ENCODE measurements at regions not wholly inside any gene's neighbourhood (a gene's known extent, or its start where the extent isn't known, plus 50 kb on each side); places are given as distances from the start of the nearest gene placed in this dataset.

- H3K27ac ChIP-seq (ENCODE audit: extremely low read depth, low read depth, low read length) = no peak overlapping the region
- H3K4me3 ChIP-seq (ENCODE audit: low read depth, low read length) = no peak overlapping the region
- ChIA-PET POLR2A (no interaction called here), CTCF (interaction anchor here (0.5 kb wide), 1 partner anchor 23 kb away, joined by 3 read pairs; no protein-coding TSS in a partner anchor)
- no peaks in the 10 kb centered on the region for H3K4me1 ChIP-seq (ENCODE audit: control insufficient read depth, insufficient read depth, low read length)
- TF ChIP-seq REPIN1 (tag by site-specific recombination; IDR thresholded peaks at IDR 0.05; ENCODE audit: low read depth) = no peak
- TF ChIP-seq ZNF266 (tag by site-specific recombination; IDR thresholded peaks at IDR 0.05; ENCODE audit: low read depth) = no peak
- no peak for TF ChIP-seq ZNF24 (tag by site-specific recombination; IDR thresholded peaks at IDR 0.05)
- no peak for TF ChIP-seq ZNF404 (tag by site-specific recombination; IDR thresholded peaks at IDR 0.05)
- TF ChIP-seq ZBTB1 (tag by site-specific recombination; IDR thresholded peaks at IDR 0.05) = no peak
- H3K36me3 ChIP-seq (ENCODE audit: control insufficient read depth in 2 of 2, insufficient read depth in 1 of 2, low read length in 2 of 2) = no peaks in the 10 kb centered on the region
- no peaks in the 10 kb centered on the region for H3K9me3 ChIP-seq (ENCODE audit: control insufficient read depth, insufficient read depth, low read depth, low read length)
These were observed 243.5 kb upstream of the PREP start for GRCh38 chr6:105646391-105646867.

GRCh38 chr6:105645958-105646357 lies 243.1 kb upstream of the PREP start:
- POLR2A ChIA-PET = no interaction called here
- Histone ChIP-seq H3K36me3 (ENCODE audit: control insufficient read depth in 2 of 2, insufficient read depth in 1 of 2, low read length in 2 of 2) (no peaks in the 10 kb centered on the region), H3K9me3 (ENCODE audit: control insufficient read depth, insufficient read depth, low read depth, low read length) (no peaks in the 10 kb centered on the region), H3K27ac (ENCODE audit: extremely low read depth, low read depth, low read length) (no peak overlapping the region), H3K4me3 (ENCODE audit: low read depth, low read length) (no peak overlapping the region), H3K4me1 (ENCODE audit: control insufficient read depth, insufficient read depth, low read length) (no peaks in the 10 kb centered on the region)
- CTCF ChIA-PET = no interaction called here
- TF ChIP-seq, protein P1, sequence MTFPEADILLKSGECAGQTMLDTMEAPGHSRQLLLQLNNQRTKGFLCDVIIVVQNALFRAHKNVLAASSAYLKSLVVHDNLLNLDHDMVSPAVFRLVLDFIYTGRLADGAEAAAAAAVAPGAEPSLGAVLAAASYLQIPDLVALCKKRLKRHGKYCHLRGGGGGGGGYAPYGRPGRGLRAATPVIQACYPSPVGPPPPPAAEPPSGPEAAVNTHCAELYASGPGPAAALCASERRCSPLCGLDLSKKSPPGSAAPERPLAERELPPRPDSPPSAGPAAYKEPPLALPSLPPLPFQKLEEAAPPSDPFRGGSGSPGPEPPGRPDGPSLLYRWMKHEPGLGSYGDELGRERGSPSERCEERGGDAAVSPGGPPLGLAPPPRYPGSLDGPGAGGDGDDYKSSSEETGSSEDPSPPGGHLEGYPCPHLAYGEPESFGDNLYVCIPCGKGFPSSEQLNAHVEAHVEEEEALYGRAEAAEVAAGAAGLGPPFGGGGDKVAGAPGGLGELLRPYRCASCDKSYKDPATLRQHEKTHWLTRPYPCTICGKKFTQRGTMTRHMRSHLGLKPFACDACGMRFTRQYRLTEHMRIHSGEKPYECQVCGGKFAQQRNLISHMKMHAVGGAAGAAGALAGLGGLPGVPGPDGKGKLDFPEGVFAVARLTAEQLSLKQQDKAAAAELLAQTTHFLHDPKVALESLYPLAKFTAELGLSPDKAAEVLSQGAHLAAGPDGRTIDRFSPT (tag by site-specific recombination; IDR thresholded peaks at IDR 0.05) = no peak
- TF ChIP-seq, protein P2, sequence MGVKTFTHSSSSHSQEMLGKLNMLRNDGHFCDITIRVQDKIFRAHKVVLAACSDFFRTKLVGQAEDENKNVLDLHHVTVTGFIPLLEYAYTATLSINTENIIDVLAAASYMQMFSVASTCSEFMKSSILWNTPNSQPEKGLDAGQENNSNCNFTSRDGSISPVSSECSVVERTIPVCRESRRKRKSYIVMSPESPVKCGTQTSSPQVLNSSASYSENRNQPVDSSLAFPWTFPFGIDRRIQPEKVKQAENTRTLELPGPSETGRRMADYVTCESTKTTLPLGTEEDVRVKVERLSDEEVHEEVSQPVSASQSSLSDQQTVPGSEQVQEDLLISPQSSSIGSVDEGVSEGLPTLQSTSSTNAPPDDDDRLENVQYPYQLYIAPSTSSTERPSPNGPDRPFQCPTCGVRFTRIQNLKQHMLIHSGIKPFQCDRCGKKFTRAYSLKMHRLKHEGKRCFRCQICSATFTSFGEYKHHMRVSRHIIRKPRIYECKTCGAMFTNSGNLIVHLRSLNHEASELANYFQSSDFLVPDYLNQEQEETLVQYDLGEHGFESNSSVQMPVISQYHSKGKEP (tag by site-specific recombination; IDR thresholded peaks at IDR 0.05) = no peak
- TF ChIP-seq ZNF155 (tag by site-specific recombination; IDR thresholded peaks at IDR 0.05) (no peak), SETDB1 (IDR thresholded peaks at IDR 0.05; ENCODE audit: insufficient read length, low read length) (no peak)

DNA sequence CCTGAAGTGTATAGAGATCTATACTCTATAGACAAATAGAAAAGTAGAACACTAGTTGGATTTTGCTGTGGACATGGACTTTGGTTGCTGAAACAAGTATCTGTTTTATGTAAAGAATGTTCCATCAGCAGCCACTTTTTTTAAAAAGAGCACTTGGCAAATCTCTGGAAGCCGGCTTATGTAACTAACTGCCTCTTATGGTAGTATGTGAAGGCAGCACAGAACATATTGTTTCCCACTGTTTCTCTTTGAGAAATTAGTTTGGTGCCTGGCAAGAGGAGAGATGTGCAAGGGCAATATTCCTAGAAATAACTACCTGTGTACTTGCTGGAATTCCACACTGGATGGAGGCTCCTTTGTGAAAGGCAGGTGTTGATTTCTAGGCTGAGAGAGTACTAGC lies 242.3 kb upstream of the PREP start:
- POLR2A ChIA-PET = no interaction called here
- H3K9me3 ChIP-seq (ENCODE audit: control insufficient read depth, insufficient read depth, low read depth, low read length) = no peaks in the 10 kb centered on the region
- CTCF ChIA-PET = no interaction called here
- H3K4me3 ChIP-seq (ENCODE audit: low read depth, low read length) = no peak overlapping the region
- no peaks in the 10 kb centered on the region for H3K4me1 ChIP-seq (ENCODE audit: control insufficient read depth, insufficient read depth, low read length)
- no peaks in the 10 kb centered on the region for H3K36me3 ChIP-seq (ENCODE audit: control insufficient read depth in 2 of 2, insufficient read depth in 1 of 2, low read length in 2 of 2)
- no peak for TF ChIP-seq ZNF211 (tag by site-specific recombination; IDR thresholded peaks at IDR 0.05; ENCODE audit: low read depth)
- no peak for TF ChIP-seq HOXA7 (CRISPR knock-in tag; IDR thresholded peaks at IDR 0.05; ENCODE audit: borderline replicate concordance)
- TF ChIP-seq ZNF701 (tag by site-specific recombination; IDR thresholded peaks at IDR 0.05) = no peak
- no peak for TF ChIP-seq ZNF350 (tag by site-specific recombination; IDR thresholded peaks at IDR 0.05)
- no peak for TF ChIP-seq ZNF837 (tag by site-specific recombination; IDR thresholded peaks at IDR 0.05)
- TF ChIP-seq GLIS1 (tag by site-specific recombination; IDR thresholded peaks at IDR 0.05) = no peak
- no peak for TF ChIP-seq MEIS1 (CRISPR knock-in tag; IDR thresholded peaks at IDR 0.05; ENCODE audit: borderline replicate concordance)
- TF ChIP-seq, protein P1 (tag by site-specific recombination; IDR thresholded peaks at IDR 0.05) = no peak
- TF ChIP-seq TCF7L2 (IDR thresholded peaks at IDR 0.05; ENCODE audit: borderline replicate concordance, low read depth, low read length) = no peak
- no peak for TF ChIP-seq ZNF157 (tag by site-specific recombination; IDR thresholded peaks at IDR 0.05)
- TF ChIP-seq ZNF248 (tag by site-specific recombination; IDR thresholded peaks at IDR 0.05) = no peak
- no peak for TF ChIP-seq SCRT1 (tag by site-specific recombination; IDR thresholded peaks at IDR 0.05; ENCODE audit: borderline replicate concordance)
- no peak overlapping the region for H3K27ac ChIP-seq (ENCODE audit: extremely low read depth, low read depth, low read length)
